GM19395 (cell line): ENCODE measurements at regions not wholly inside any gene's neighbourhood (a gene's known extent, or its start where the extent isn't known, plus 50 kb on each side); places are given as distances from the start of the nearest gene placed in this dataset.

ENCODE experiments used
- ATAC-seq: cut with Tn5 transposase; IDR thresholded peaks from one replicate; pipeline ENCODE4 v1.9.1; 2021; ENCODE audit warnings: mild to moderate bottlenecking, moderate library complexity; ENCODE audit not compliant: unreplicated experiment

GRCh38 chr13:103844471-103844870, 778.3 kb upstream of the SLC10A2 start:
- no peak for ATAC-seq

- no peak for ATAC-seq
Observed at GRCh38 chr13:103839460-103839859, 773.2 kb upstream of the SLC10A2 start.

- no peak for ATAC-seq
Observed at GRCh38 chr13:103835052-103835451, 768.8 kb upstream of the SLC10A2 start.

DNA sequence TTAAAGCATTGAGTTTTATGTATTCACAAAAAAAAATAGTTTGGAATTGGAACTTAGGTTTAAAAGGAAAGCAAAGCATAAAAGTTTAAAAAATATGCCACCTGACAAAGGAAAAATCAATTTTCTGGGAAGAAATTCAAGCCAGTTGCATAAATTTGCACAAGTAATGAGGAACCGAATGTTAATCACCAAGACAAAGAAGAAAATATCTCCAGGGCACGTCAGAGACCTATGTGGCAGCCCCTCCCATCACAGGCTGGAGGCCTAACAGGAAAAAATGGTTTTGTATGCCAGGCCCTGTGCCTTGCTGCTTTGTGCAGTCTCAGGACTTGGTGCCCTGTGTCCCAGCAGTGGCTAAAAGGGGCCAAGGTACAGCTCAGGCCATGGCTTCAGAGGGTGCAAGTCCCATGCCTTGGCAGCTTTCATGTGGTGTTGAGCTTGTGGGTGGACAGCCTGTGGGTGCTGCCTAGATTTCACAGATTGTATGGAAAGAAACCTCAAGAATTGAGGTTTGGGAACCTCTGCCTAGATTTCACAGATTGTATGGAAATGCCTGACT, 767.2 kb upstream of the SLC10A2 start:
- no peak for ATAC-seq

GRCh38 chr13:103815619-103816018, 749.4 kb upstream of the SLC10A2 start:
- ATAC-seq, result no peak

DNA sequence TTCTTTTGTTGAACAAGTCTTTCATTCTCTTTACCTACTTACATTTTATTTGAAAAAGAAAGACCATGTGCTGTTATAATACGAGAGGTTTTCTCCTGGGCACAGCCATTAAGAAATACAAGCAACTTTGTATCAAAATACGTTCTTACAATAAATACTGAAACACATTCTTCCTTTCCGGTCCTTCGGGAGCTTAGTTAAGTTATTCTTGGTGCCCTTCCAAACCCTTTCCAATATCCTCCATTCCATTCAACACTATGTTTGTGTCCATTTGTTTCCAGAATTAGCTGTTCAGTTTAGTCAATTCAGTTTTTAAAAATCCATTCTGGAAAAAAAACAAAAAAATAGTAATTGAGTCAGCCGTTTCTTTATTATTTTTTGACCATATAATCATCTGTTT, 746.8 kb upstream of the SLC10A2 start:
- ATAC-seq, result no peak

DNA sequence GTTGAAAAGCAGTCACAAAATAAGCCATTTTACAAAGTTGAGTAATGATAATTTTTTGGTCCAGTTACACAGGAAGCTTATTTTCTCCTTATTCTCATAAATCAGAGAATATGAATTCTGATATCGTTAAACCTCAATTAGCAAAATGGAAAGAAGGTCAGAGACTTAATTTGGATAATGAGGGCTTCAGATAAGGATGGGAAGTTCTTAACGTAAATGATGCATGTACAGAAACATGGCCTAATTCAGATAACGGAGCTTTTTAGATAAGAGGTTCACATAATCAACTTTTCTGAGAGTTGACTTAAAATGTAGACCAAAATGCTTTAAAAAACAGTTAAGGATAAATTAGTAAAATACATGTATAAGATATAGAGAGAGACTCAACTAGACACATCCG, 746.3 kb upstream of the SLC10A2 start:
- ATAC-seq, result no peak

- ATAC-seq, result no peak
Observed at GRCh38 chr13:103810026-103810425, 743.8 kb upstream of the SLC10A2 start.

DNA sequence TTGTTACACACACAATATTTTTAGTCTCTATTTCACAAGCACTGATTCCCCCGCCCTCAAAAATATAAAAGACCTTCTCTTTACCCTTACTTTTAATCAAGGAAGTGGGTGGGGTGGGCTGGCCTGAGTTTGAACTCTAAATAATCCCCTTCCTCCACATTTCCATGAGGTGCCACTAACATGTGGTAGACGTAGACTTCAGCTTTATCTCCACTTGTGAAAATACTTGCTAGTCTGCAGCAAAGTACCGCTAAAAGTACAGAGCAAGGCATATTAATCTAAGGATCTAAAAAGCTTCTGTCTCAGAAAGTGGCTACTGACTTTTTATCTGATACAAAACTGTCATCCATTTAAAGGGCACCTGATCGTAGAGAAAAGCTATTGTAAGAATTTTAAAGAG, 739.6 kb upstream of the SLC10A2 start:
- ATAC-seq, result no peak

GRCh38 chr13:103803349-103803748, 737.1 kb upstream of the SLC10A2 start:
- ATAC-seq, result no peak

GRCh38 chr13:103799028-103799427, 732.8 kb upstream of the SLC10A2 start:
- ATAC-seq, result no peak

DNA sequence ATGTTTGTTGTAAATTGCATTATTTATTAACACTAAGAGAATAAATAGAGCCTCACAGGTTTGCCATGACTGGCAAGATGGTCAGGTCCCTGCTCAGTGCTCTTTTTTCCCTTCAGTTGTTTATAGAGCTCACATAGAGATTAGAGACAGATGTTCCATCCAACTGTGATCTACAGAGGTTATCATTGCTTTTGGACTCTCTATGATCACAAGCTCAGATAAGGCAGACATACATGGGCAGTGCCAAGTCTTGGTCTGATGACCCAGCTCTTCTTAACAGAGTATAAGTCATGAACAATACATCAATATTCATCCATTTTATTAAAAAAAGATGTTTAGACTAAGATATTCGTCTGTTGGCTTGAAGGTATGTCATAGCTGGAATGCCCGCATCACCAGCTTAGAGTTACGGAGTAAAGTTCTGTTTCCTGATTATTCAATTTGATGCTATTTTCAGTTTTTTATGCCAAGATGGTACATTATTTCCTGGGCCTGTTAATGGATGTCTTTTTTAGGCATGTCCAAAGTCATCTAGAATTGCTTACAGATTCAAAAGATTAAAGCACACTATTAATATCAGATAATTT, 729.8 kb upstream of the SLC10A2 start:
- ATAC-seq, result no peak

DNA sequence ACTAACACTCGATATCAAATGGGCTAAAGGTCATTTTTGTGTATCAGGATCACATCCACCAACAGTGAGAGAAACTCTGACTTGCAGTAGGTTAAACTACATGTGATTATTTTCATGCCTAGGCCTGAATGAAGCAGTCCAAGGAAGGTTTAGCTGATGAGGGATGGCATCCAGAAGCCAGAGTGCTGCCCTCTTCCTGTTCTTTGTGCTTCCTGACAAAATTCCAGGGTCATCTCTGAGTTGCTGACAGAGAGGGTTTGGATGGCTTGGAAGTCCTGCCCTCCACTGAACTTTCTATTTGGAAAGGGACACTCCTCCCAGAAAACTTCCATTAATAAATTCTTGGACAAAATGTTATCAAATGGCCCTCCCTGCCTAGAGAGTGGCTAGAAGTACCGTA, 728.3 kb upstream of the SLC10A2 start:
- ATAC-seq, result no peak

DNA sequence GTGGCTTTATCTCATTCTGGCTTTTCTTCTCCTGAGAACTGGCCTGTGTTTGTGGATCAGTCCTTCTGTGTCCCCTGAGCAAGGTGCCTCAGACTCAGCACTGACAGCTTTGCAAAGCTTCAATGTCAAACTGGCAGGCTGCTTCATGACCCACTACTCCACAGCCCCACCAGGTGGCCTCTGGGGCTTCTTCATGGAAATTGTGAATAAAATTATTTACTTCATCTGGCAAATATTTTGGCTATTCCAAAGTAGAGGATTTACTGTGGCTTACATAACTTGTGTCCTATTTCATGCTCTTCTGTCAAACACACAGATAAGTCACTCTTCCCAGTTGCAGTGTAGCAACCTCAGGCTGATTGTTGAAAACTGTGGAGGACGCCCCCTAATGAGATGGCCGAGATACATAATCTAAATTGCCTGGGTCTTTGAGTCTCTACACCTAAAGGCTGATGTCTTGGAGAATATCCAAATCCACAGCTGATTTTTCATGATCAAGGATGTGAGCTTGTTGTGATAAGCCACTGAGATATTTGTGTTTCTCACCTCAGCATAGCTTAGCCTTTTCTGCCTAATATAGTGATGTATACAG, 721.9 kb upstream of the SLC10A2 start:
- ATAC-seq, result no peak

DNA sequence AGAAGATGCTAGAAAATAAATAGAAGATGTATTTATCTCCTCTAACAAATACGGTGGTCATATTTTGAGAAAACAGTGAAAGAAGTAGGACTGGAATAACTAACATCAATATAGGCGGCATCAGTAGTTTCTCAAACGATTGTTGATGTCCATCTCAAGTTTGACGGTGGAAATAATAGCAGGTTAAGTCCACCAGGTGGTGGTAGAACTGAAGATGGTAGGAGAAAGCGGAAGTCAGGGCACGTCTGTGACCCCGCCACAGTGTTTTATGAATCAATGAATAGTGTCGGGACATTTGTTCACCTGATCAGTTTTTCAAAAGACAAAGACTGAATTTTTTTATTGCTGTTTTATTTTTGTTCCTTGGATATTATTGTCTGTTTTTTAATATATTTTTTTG, 706.4 kb upstream of the SLC10A2 start:
- no peak for ATAC-seq

GRCh38 chr13:103762523-103762922, 696.3 kb upstream of the SLC10A2 start:
- no peak for ATAC-seq

DNA sequence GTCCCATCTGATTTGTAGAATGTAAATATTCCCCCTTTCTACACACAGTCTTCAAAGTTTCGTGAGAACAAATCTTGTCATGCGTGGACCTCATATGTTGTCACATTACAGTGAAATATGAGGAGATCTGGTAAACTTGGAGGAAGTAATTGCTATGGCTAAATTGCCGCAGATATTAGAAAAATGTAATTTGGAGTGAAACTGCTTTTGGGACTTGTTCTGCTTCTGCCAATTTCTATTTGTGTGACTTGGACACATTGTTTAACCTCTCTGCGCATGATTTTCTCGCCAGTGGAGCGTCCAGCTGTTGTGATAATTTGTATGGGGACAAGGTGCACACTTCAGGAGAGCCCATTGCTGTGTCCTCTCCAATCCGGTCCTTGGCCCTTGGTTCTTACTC, 693.1 kb upstream of the SLC10A2 start:
- no peak for ATAC-seq

DNA sequence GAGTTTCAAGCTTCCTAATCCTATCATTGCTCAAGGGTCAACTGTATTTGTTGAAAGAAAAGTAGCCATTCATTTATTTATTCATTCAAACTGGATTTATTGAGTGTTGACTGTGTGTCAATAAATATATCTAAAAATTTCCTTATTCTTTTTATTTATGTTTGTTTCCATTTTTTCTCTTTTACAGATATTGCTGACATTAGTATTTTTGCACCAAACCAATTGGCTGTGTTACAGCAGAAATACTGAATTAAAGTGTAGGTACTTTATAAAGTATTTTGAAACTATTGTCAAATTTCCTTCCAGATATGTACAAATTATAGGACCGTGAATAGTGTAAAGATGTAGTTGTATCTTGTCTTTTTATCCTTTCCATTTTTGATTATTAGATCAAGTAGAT, 692.0 kb upstream of the SLC10A2 start:
- ATAC-seq, result no peak

DNA sequence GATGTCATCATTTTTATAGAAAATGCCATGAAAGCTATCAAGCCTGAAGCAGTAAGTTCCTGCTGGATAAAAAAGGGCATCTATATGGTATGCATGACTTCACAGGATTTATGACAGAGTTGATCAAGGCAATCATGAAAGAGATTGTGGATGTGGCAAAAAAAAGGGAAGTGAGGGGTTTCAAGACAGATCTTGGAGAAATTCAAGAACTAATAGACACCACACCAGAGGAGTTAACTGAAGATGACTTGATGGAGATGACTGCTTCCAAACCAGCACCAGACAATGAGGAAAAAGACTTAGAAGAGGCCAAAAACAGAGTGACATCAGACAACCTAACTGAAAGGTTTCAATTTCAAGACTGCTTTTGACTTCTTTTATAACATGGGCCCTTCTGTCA, 691.1 kb upstream of the SLC10A2 start:
- no peak for ATAC-seq

- ATAC-seq, result no peak
Observed at GRCh38 chr13:103754783-103755182, 688.6 kb upstream of the SLC10A2 start.

DNA sequence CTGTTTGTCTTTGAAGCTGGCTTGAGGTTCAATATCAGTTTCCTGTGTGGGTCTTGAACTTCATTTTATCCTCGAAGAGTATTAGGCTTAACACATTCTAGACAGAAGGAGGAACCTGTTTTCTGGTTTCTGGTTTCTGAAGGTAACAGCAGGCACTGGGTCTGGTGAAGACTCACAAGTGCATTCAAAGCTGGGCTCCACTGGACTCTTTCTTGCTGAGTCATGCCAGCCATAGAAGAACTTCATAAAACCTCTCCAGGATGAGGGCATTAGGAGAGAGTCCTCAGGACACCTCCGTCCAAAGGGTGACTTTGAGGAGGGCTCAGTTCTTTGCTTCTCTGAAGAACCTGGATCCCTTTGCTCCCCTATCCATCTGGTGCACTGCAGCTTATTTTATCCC, 668.6 kb upstream of the SLC10A2 start:
- ATAC-seq, result no peak

DNA sequence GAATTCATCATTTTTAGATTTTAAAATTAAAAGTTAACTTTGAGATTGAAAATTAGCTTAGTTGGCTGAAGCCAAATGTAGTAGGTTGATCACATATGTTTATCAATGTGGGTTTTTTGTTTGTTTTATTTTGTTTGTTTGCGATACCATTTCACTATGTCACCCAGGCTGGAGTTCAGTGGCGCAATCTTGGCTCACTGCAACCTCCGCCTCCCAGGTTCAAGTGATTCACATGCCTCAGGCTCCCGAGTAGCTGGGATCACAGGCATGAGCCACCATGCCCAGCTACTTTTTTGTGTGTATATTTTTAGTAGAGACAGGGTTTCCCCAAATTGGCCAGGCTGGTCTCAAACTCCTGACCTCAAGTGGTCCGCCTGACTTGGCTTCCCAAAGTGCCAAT, 665.7 kb upstream of the SLC10A2 start:
- ATAC-seq, result no peak

- ATAC-seq, result no peak
Observed at GRCh38 chr13:103730407-103730806, 664.2 kb upstream of the SLC10A2 start.
